ENCODE measurements at regions not wholly inside any gene's neighbourhood (a gene's known extent, or its start where the extent isn't known, plus 50 kb on each side); places are given as distances from the start of the nearest gene placed in this dataset.

DNA sequence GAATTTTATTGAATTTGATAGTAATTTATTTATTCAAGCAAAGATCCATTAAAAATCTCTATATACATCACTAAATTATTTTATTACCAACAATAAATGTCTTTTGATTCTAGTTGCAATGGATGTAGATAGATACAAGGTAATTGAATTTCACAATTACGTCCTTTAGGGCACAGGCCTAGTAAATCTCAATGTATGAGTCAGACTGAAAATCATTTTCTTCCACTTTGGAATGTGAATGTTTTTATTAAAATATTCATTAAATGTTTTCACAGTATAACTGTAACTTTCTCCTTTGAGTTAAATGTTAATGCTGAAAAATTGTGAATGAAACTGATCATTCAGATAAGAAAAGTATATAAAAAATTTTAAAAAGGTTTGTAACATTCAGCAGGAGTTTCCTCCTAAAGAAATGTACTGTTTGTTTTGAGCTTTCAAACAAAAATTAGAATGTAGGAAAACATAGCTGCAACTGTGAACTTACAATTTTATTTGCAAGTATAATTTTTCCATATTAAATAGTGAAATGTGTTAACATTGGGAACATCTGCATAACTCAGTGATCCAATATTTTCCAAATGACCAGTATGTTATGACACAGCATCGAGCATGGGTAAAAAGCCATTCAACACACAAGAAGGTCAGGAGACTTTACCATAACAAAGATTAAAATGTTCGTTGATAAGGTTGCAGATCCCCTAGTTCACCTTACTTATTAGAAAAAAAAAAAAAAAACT, 663.7 kb downstream of the METTL4 start:
- H3K36me3 ChIP-seq (replicated peaks) = no peaks in the 10 kb centered on the region
- no peak for DNase-seq
- no peaks in the 10 kb centered on the region for H3K27me3 ChIP-seq (replicated peaks)
- no peak for TF ChIP-seq CTCF (IDR thresholded peaks at IDR 0.05; ENCODE audit: low read depth, low read length, missing control alignments)
- in situ Hi-C loops (cut with HindIII; ENCODE audit: low pct_ligation_motif_present, low sequenced_read_pairs) = no loop called here
- H3K27ac ChIP-seq = no peak overlapping the region
- no peak overlapping the region for H3K4me3 ChIP-seq (ENCODE audit: low read depth, low read length)

- H3K36me3 ChIP-seq (replicated peaks) = no peaks in the 10 kb centered on the region
- TF ChIP-seq CTCF (IDR thresholded peaks at IDR 0.05; ENCODE audit: low read depth, low read length, missing control alignments) = peak; percentile 54
- no peaks in the 10 kb centered on the region for H3K27me3 ChIP-seq (replicated peaks)
- no peak overlapping the region for H3K27ac ChIP-seq
- no peak for DNase-seq
- H3K4me3 ChIP-seq (ENCODE audit: low read depth, low read length) = no peak overlapping the region
- in situ Hi-C loops (cut with HindIII; ENCODE audit: low pct_ligation_motif_present, low sequenced_read_pairs) = no loop called here
These were observed 656.8 kb downstream of the METTL4 start for GRCh38 chr18:1914489-1914888.

- Histone ChIP-seq H3K27me3 (replicated peaks) (no peaks in the 10 kb centered on the region), H3K27ac (no peak overlapping the region), H3K4me3 (ENCODE audit: low read depth, low read length) (no peak overlapping the region), H3K36me3 (replicated peaks) (no peaks in the 10 kb centered on the region)
- in situ Hi-C loops (cut with HindIII; ENCODE audit: low pct_ligation_motif_present, low sequenced_read_pairs) = no loop called here
- DNase-seq = no peak
- no peak for TF ChIP-seq CTCF (IDR thresholded peaks at IDR 0.05; ENCODE audit: low read depth, low read length, missing control alignments)
These were observed 654.3 kb downstream of the METTL4 start for GRCh38 chr18:1916869-1917523.

DNA sequence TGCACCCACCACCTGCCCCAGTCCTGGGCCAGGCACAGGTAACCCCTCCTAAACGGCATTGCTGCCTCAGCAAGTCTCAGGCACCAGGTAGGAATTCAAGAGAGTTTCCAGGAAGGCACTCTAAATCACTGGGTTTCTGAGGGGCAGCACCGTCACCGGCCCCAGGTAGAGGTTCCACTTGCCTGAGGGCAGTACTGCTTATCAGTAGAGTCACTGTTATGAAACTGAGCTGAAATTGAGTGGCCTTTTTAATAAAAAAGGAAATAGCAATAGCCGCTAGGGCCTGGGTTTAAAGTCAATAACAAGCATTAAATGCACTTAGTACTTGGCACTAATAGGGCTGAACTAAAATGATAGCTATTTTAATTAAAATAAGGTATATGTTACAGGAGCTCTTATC, 653.7 kb downstream of the METTL4 start:
- no peaks in the 10 kb centered on the region for H3K27me3 ChIP-seq (replicated peaks)
- DNase-seq = no peak
- TF ChIP-seq CTCF (IDR thresholded peaks at IDR 0.05; ENCODE audit: low read depth, low read length, missing control alignments) = no peak
- H3K36me3 ChIP-seq (replicated peaks) = no peaks in the 10 kb centered on the region
- H3K27ac ChIP-seq = no peak overlapping the region
- in situ Hi-C loops (cut with HindIII; ENCODE audit: low pct_ligation_motif_present, low sequenced_read_pairs) = no loop called here
- no peak overlapping the region for H3K4me3 ChIP-seq (ENCODE audit: low read depth, low read length)

- TF ChIP-seq CTCF (IDR thresholded peaks at IDR 0.05; ENCODE audit: low read depth, low read length, missing control alignments) = no peak
- in situ Hi-C loops (cut with HindIII; ENCODE audit: low pct_ligation_motif_present, low sequenced_read_pairs) = no loop called here
- Histone ChIP-seq H3K27ac (no peak overlapping the region), H3K27me3 (replicated peaks) (no peaks in the 10 kb centered on the region), H3K36me3 (replicated peaks) (no peaks in the 10 kb centered on the region), H3K4me3 (ENCODE audit: low read depth, low read length) (no peak overlapping the region)
- DNase-seq = no peak
These were observed 649.2 kb downstream of the METTL4 start for GRCh38 chr18:1922066-1922465.
